Heart right ventricle (tissue), 16 donors: ENCODE measurements at regions not wholly inside any gene's neighbourhood (a gene's known extent, or its start where the extent isn't known, plus 50 kb on each side); places are given as distances from the start of the nearest gene placed in this dataset.

Experiments used
- ATAC-seq, 8 donors: fragments of 200-7000 bp; cut with Tn5 transposase; one replicate each; pipeline ENCODE4 v1.9.1; 2020; ENCODE audit warnings: mild to moderate bottlenecking in 8 of 8, moderate library complexity in 8 of 8, moderate number of reproducible peaks in 1 of 8
- DNase-seq, 2 donors: peaks; one replicate each; pipeline ENCODE4 v3.0.0-alpha.2; 2020
- H3K27ac ChIP-seq, 10 donors: fragments of 200-600 bp; sonication (generic) in 2 of 10; one replicate each; pipeline versions ENCODE4 v1.5.0 to v1.8.0; 2020 to 2022; ENCODE audit warnings: mild to moderate bottlenecking in 3 of 10
- H3K27me3 ChIP-seq, 7 donors: fragments of 200-600 bp; one replicate each; pipeline ENCODE4 v1.8.0; 2021 to 2022; ENCODE audit warnings: mild to moderate bottlenecking in 2 of 7
- H3K36me3 ChIP-seq, 9 donors: fragments of 200-600 bp; sonication (generic) in 1 of 9; one replicate each; pipeline versions ENCODE4 v1.5.0 to v1.8.0; 2020 to 2022; ENCODE audit warnings: mild to moderate bottlenecking in 2 of 9
- H3K4me1 ChIP-seq, 9 donors: fragments of 200-600 bp; sonication (generic) in 1 of 9; one replicate each; pipeline versions ENCODE4 v1.5.0 to v1.8.0; 2020 to 2022; ENCODE audit warnings: mild to moderate bottlenecking in 4 of 9
- H3K4me3 ChIP-seq, 10 donors: fragments of 200-600 bp; sonication (generic) in 2 of 10; one replicate each; pipeline versions ENCODE4 v1.5.0 to v1.8.0; 2020 to 2022; ENCODE audit warnings: mild to moderate bottlenecking in 7 of 10, moderate library complexity in 2 of 10
- H3K9me3 ChIP-seq, 11 donors: fragments of 200-600 bp in 10 of 11; sonication (generic) in 2 of 11; one replicate each; pipeline versions ENCODE4 v1.5.0 to v1.8.0; 2013 to 2022; ENCODE audit warnings: mild to moderate bottlenecking in 2 of 11, control low read depth in 1 of 11, moderate library complexity in 1 of 11
- WGBS, 2 donors: extraction: QIAGEN DNeasy Blood & Tissue Kit; methylation state at CpG; one replicate each; pipeline ENCODE4 v1.1.7; 2013; ENCODE audit warnings: inconsistent platforms in 1 of 2; 5-methylcytosine and 5-hydroxymethylcytosine counted together
- intact Hi-C, 10 donors: fragments of 100-400 bp; cut with DNase I; formaldehyde crosslinking; loops; one replicate each; pipeline versions ENCODE4 v1.11.1 to v1.14.2; 2022
- TF ChIP-seq, protein P1 (sequence below), 9 donors: fragments of 200-600 bp; sonication (generic) in 2 of 9; IDR thresholded peaks; one replicate each; pipeline versions ENCODE4 v1.5.0 to v1.8.0; 2021 to 2022; ENCODE audit warnings: antibody characterized with exemption in 9 of 9, mild to moderate bottlenecking in 5 of 9, moderate library complexity in 1 of 9
- donor health status: Arrhythmogenic right ventricular cardiomyopathy.
- donor health status: ischemic (EF 13 %, LVEDD 7.1; RV severe dilation, severe dysfunction).
- donor health status: healthy with polysubstance abuse.
- donor health status: DM: no; HTN: yes; CAD: no.
- donor health status: DM: no; HTN: no; CAD: no.
- donor health status: ischemic (EF 25% LVEDD 6.9; RV normal size, moderate dysfunction).
- donor health status: ischemic (EF 25% LVEDD 5.7; RV mildly dilated, moderate dysfunction).
- donor health status: healthy.
- donor health status: DM: yes; HTN: yes; CAD: no.
- donor health status: Ischemic cardiomyopathy.
- donor health status: ischemic (EF 35%, LVEDD 5.7; RV mildly dilated, moderate dysfunction).
- donor health status: nonischemic (EF 11% LVEDD 7.7; RV severe dilation, severe dysfunction).
- donor health status: DM: yes; HTN: yes; CAD: no.
- donor health status: PGD.
- donor health status: ischemic (EF 29% LVEDD 5.4; RV normal size, mild dysfunction).
- donor health status: nonischemic (EF 23%, LVEDD 6.1; RV moderate dilation, normal function).

DNA sequence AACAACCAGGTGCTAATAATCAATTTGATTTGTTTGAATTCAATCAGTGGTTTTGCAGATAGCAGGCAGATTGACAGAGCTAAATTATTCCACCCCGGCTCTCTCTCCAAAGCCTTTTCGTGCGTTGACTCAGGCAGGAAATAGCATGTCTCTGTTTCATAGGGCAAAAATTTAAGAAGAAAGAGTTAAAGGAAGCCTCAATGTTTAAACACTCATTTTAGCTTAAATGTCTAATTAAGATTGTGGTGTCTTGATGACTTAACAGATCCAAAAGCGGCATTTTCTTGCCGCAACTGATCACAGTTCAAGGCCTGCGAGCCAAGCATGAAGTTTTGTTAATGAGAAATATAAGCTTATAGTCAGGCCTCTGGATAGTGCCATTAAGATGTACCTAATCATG, 1051.1 kb upstream of the AUTS2 start:
- ATAC-seq = no peak
- H3K4me1 ChIP-seq = no peaks in the 10 kb centered on the region
- intact Hi-C loops = no loop called here

DNA sequence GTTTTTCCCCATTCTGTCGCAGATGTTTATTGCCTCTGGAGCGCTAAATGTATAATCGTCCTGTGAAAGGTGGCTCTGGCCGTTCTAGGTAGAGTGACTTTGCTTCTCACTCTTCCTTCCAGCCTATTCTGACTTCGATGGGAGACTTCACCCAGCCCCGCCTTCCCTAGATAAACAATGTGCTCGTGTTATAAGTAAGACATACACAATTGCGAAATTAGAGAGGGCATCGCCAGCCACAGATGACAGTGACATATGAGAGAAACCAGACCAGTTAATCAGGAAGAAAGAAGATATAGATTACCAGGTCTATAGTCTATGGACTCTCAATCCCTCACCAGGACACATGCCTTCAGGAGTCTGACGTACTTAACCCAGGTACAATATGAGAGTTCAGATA, 1050.5 kb upstream of the AUTS2 start:
- no peak overlapping the region for H3K4me3 ChIP-seq
- H3K4me1 ChIP-seq = no peaks in the 10 kb centered on the region
- intact Hi-C loops = no loop called here
- H3K9me3 ChIP-seq = peaks cover 0 to 4% (median 0%) of the 10 kb centered on the region in 11 donors
- DNase-seq (no peak), ATAC-seq (no peak)
- no peaks in the 10 kb centered on the region for H3K36me3 ChIP-seq
- TF ChIP-seq, protein P1, sequence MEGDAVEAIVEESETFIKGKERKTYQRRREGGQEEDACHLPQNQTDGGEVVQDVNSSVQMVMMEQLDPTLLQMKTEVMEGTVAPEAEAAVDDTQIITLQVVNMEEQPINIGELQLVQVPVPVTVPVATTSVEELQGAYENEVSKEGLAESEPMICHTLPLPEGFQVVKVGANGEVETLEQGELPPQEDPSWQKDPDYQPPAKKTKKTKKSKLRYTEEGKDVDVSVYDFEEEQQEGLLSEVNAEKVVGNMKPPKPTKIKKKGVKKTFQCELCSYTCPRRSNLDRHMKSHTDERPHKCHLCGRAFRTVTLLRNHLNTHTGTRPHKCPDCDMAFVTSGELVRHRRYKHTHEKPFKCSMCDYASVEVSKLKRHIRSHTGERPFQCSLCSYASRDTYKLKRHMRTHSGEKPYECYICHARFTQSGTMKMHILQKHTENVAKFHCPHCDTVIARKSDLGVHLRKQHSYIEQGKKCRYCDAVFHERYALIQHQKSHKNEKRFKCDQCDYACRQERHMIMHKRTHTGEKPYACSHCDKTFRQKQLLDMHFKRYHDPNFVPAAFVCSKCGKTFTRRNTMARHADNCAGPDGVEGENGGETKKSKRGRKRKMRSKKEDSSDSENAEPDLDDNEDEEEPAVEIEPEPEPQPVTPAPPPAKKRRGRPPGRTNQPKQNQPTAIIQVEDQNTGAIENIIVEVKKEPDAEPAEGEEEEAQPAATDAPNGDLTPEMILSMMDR (IDR thresholded peaks at IDR 0.05) = no peak
- WGBS, 2 donors = 53 to 55% methylated on average over 10 of the region's 10 CpGs
- no peak overlapping the region for H3K27ac ChIP-seq
- H3K27me3 ChIP-seq = peaks cover 0 to 14% (median 4%) of the 10 kb centered on the region in 7 donors

More for the DNA sequence above, 1051.1 kb upstream of the AUTS2 start:
- WGBS, 2 donors = 63 to 69% methylated on average over 6 of the region's 6 CpGs
- peaks cover 0 to 15% (median 4%) of the 10 kb centered on the region in 7 donors for H3K27me3 ChIP-seq
- H3K9me3 ChIP-seq = peaks cover 0 to 4% (median 0%) of the 10 kb centered on the region in 11 donors
- DNase-seq = no peak
- H3K36me3 ChIP-seq = no peaks in the 10 kb centered on the region
- TF ChIP-seq, protein P1 (IDR thresholded peaks at IDR 0.05) = no peak
- H3K27ac ChIP-seq = no peak overlapping the region
- no peak overlapping the region for H3K4me3 ChIP-seq

DNA sequence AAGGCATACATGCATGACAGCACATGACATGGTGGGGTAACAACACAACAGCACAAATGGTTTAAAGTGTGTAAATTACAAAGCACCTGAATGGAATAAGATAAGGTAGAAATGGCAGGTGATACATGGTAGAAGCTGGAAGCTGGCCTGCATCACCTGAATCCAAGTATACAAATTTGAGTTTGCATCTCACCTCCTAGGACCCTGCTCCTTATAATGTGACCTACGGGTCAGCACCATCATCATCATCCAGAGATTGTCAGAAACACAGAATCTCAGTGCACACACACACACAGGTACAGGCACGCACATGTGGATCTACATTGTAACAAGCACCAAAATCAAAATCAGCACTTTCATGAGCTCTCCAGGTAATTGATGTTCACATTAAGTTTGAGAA, 1048.2 kb upstream of the AUTS2 start:
- intact Hi-C loops = no loop called here
- TF ChIP-seq, protein P1 (IDR thresholded peaks at IDR 0.05) = no peak
- Histone ChIP-seq H3K27ac (no peak overlapping the region), H3K4me1 (no peaks in the 10 kb centered on the region), H3K27me3 (peaks cover 0 to 13% (median 4%) of the 10 kb centered on the region in 7 donors), H3K9me3 (peaks cover 0 to 4% (median 0%) of the 10 kb centered on the region in 11 donors), H3K36me3 (no peaks in the 10 kb centered on the region), H3K4me3 (no peak overlapping the region)
- DNase-seq = no peak
- no peak for ATAC-seq
- 89 to 91% methylated on average over 2 of the region's 2 CpGs for WGBS, 2 donors

DNA sequence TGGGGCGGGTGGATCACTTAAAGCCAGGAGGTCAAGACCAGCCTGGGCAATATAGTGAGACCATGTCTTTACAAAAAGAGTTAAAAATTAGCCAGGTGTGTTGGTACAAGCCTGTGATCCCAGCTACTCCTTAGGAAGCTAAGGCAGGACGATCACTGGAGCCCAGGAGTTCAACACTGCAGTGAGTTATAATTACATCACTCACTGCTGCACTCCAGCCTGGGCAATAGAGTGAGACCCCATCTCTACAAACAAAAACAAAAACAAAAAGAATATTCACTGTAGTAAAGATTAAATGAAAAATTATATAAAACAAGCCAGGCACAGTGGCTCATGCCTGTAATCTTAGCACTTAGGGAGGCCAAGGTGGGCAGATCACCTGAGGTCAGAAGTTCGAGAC, 1047.6 kb upstream of the AUTS2 start:
- ATAC-seq (no peak), DNase-seq (no peak)
- TF ChIP-seq, protein P1 (IDR thresholded peaks at IDR 0.05) = no peak
- Histone ChIP-seq H3K27me3 (peaks cover 0 to 13% (median 3%) of the 10 kb centered on the region in 7 donors), H3K27ac (no peak overlapping the region), H3K9me3 (peaks cover 0 to 4% (median 0%) of the 10 kb centered on the region in 11 donors), H3K36me3 (no peaks in the 10 kb centered on the region), H3K4me3 (no peak overlapping the region), H3K4me1 (no peaks in the 10 kb centered on the region)
- WGBS, 2 donors = 79 to 80% methylated on average over 3 of the region's 3 CpGs
- intact Hi-C loops = no loop called here
